ENCODE measurements at regions not wholly inside any gene's neighbourhood (a gene's known extent, or its start where the extent isn't known, plus 50 kb on each side); places are given as distances from the start of the nearest gene placed in this dataset.

GRCh38 chr11:29293825-29294224 lies 723.0 kb downstream of the KCNA4 start:
- no peak overlapping the region for H3K27ac ChIP-seq (ENCODE audit: low read length)
- no peaks in the 10 kb centered on the region for H3K27me3 ChIP-seq (ENCODE audit: control insufficient read depth, insufficient read depth, low read length)
- in situ Hi-C loops (cut with HindIII; ENCODE audit: low pct_unique_long_range_greater_than_20kb, low sequenced_read_pairs): no loop called here
- ChIA-PET CTCF (no interaction called here), POLR2A (no interaction called here)
- no peaks in the 10 kb centered on the region for H3K4me1 ChIP-seq (ENCODE audit: control insufficient read depth, insufficient read depth, low read length)
- intact Hi-C loops (cut with micrococcal nuclease; ENCODE audit: unreplicated experiment): no loop called here
- no TSS peak for BruUV-seq (replicated peaks)
- ATAC-seq (no peak), DNase-seq (ENCODE audit: low read depth, low spot score) (no peak)
- no peaks in the 10 kb centered on the region for H3K9me3 ChIP-seq (ENCODE audit: control insufficient read depth, insufficient read depth, low read depth, low read length)
- no peaks in the 10 kb centered on the region for H3K36me3 ChIP-seq (ENCODE audit: control insufficient read depth, insufficient read depth, low read length)
- H3K4me3 ChIP-seq (ENCODE audit: low read depth in 2 of 2, low read length in 2 of 2): no peak overlapping the region
- TF ChIP-seq POLR2AphosphoS5 (IDR thresholded peaks at IDR 0.05; ENCODE audit: low read depth, low read length): no peak
- no peak for TF ChIP-seq CTCF (IDR thresholded peaks at IDR 0.05)
- TF ChIP-seq TCF7L2 (IDR thresholded peaks at IDR 0.05; ENCODE audit: low read depth, low read length): no peak
- no peak for TF ChIP-seq REST (IDR thresholded peaks at IDR 0.05; ENCODE audit: insufficient read depth in 1 of 2, low read depth in 2 of 2, low read length in 1 of 2)
- no peak for TF ChIP-seq SIN3A (IDR thresholded peaks at IDR 0.05; ENCODE audit: borderline replicate concordance, insufficient read depth, low read depth, low read length)

- no peaks in the 10 kb centered on the region for H3K9me3 ChIP-seq (ENCODE audit: control insufficient read depth, insufficient read depth, low read depth, low read length)
- no peak overlapping the region for H3K27ac ChIP-seq (ENCODE audit: low read length)
- H3K4me3 ChIP-seq (ENCODE audit: low read depth in 2 of 2, low read length in 2 of 2): no peak overlapping the region
- H3K4me1 ChIP-seq (ENCODE audit: control insufficient read depth, insufficient read depth, low read length): no peaks in the 10 kb centered on the region
- BruUV-seq (replicated peaks): no TSS peak
- in situ Hi-C loops (cut with HindIII; ENCODE audit: low pct_unique_long_range_greater_than_20kb, low sequenced_read_pairs) (no loop called here), intact Hi-C loops (cut with micrococcal nuclease; ENCODE audit: unreplicated experiment) (no loop called here)
- H3K36me3 ChIP-seq (ENCODE audit: control insufficient read depth, insufficient read depth, low read length): no peaks in the 10 kb centered on the region
- no peak for TF ChIP-seq REST (IDR thresholded peaks at IDR 0.05; ENCODE audit: insufficient read depth in 1 of 2, low read depth in 2 of 2, low read length in 1 of 2)
- ChIA-PET POLR2A (no interaction called here), CTCF (no interaction called here)
- ATAC-seq (peak; percentile 81), DNase-seq (ENCODE audit: low read depth, low spot score) (peak; percentile 74)
- no peaks in the 10 kb centered on the region for H3K27me3 ChIP-seq (ENCODE audit: control insufficient read depth, insufficient read depth, low read length)
Observed at GRCh38 chr11:29282088-29282487, 734.7 kb downstream of the KCNA4 start.
